ENCODE measurements at regions not wholly inside any gene's neighbourhood (a gene's known extent, or its start where the extent isn't known, plus 50 kb on each side); places are given as distances from the start of the nearest gene placed in this dataset.

- no peak for DNase-seq
Observed at GRCh38 chr11:134481933-134482527, 70.0 kb upstream of the B3GAT1 start.

GRCh38 chr11:134481135-134481534 lies 69.1 kb upstream of the B3GAT1 start:
- DNase-seq: no peak

- DNase-seq: no peak
Observed at GRCh38 chr11:134480136-134480712, 68.2 kb upstream of the B3GAT1 start.

- no peak for DNase-seq
Observed at GRCh38 chr11:134479206-134480135, 67.4 kb upstream of the B3GAT1 start.

- no peak for DNase-seq
Observed at GRCh38 chr11:134478611-134479010, 66.6 kb upstream of the B3GAT1 start.

- no peak for DNase-seq
Observed at GRCh38 chr11:134478176-134478575, 66.1 kb upstream of the B3GAT1 start.

GRCh38 chr11:134477486-134477885 lies 65.4 kb upstream of the B3GAT1 start:
- no peak for DNase-seq

- DNase-seq: no peak
Observed at GRCh38 chr11:134476435-134477021, 64.5 kb upstream of the B3GAT1 start.

- DNase-seq: no peak
Observed at GRCh38 chr11:134475951-134476350, 63.9 kb upstream of the B3GAT1 start.

GRCh38 chr11:134474942-134475341 lies 62.9 kb upstream of the B3GAT1 start:
- DNase-seq: no peak

GRCh38 chr11:134474070-134474860 lies 62.2 kb upstream of the B3GAT1 start:
- DNase-seq: no peak

- DNase-seq: no peak
Observed at GRCh38 chr11:134471716-134472455, 59.8 kb upstream of the B3GAT1 start.

- no peak for DNase-seq
Observed at GRCh38 chr11:134471087-134471715, 59.2 kb upstream of the B3GAT1 start.

- no peak for DNase-seq
Observed at GRCh38 chr11:134470238-134470637, 58.2 kb upstream of the B3GAT1 start.

GRCh38 chr11:134469627-134470026 lies 57.6 kb upstream of the B3GAT1 start:
- DNase-seq: peak; percentile 30

- DNase-seq: no peak
Observed at GRCh38 chr11:134468796-134469195, 56.8 kb upstream of the B3GAT1 start.

- DNase-seq: no peak
Observed at GRCh38 chr11:134468081-134468668, 56.1 kb upstream of the B3GAT1 start.

- no peak for DNase-seq
Observed at GRCh38 chr11:134466610-134467567, 54.8 kb upstream of the B3GAT1 start.

- no peak for DNase-seq
Observed at GRCh38 chr11:134466156-134466555, 54.1 kb upstream of the B3GAT1 start.

Data from OCI-M1 (cell line).